GM21447 (cell line): ENCODE measurements at regions not wholly inside any gene's neighbourhood (a gene's known extent, or its start where the extent isn't known, plus 50 kb on each side); places are given as distances from the start of the nearest gene placed in this dataset.

Source experiments
- ATAC-seq: cut with Tn5 transposase; IDR thresholded peaks from one replicate; pipeline ENCODE4 v1.9.1; 2021; ENCODE audit not compliant: unreplicated experiment

DNA sequence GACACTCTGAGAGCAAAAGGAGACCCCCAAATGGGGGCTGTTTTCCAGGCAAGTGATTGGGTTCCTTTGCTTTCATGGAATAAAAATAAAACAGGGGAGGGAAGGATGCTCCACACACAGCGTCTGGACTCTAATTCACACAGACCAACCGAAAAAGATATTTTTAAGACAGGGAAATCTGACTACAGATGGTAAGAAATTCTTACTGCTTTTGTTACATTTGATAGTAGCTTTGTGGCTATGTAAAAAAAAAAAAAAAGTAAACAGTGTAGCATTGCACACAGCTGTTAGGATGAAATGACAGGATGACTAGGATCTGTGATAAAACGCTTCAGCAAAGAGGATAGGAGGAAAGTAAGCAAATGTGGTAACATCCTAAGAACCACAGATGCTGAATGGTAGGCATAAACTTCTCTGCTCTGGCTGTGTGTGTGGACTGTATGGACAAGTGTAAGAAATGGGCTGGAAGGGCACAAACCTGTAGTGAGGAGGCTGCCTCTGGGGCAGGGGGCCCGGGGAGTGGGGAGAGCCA, 207.6 kb downstream of the ANAPC1 start:
- no peak for ATAC-seq

DNA sequence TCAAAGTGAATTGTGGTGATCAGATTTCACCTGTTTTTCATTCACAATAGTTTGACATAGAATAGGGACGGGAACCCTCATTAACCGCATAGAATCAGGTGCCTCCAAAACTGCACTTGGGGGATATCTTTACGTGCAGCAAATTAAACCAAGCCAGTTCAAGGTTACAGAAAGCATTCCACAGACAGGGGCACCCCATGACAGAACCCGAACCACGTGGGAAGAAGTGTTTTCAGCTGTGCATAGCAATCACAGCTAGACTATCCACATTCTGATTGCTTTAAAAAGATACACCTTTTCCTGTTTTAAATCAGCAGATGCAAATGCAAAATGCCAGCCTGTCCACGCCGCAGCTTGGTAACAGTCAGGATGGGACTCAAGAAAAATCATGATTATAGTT, 205.8 kb downstream of the ANAPC1 start:
- no peak for ATAC-seq

DNA sequence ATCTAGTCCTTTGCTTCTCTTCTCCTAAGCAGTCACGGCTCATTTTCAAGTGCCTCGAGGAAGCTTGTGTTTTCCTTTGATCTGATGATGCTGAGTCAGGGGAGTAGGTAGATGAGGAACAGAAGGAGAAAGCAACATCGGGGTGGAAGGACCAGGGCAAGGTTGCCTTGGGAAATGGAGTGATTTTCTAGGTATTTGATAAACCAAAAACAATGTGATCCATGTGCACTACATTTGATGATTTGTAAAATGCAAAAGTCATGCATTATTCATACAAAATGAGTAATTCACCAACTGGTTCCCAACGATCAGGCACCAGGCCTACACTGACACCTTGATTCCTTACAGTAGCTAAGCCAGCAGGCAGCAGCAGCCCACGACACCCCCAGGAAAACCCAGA, 205.3 kb downstream of the ANAPC1 start:
- no peak for ATAC-seq

DNA sequence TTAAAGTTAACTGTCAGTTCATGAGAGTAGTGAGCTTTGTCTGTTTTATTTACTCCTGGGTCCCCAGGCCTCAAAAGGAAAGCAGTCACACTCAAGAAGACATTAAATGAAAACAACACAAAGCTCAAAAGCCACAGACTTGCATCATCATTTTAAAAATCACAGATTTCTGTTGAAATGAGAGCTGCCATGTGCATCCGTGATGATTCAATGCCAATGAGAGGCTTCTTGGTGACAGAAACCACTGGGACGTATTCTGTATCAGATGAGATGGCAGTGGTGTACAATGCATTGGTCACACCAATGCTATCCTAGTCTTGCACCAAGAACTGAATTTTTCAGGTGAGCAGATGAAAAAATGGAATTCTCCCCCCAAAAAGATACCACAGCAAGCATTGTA, 204.8 kb downstream of the ANAPC1 start:
- no peak for ATAC-seq

DNA sequence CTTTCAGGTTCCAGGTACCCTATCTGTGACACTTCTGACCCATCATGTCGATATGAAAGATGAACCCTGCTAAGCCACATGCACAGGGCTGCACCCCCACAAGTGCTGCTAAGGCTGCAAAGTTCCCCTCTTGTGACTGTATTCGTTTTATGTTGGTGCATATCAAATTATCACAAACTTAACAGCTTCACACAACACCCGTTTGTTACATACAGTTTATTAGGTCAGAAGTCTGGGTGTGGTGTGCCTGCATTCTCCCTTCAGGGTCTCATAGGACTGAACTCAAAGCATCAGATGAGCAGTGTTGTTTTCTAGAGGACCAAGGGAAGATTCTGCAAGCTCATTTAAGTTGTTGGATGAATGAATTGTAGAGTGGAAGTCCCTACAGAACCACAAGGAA, 199.4 kb downstream of the ANAPC1 start:
- no peak for ATAC-seq

DNA sequence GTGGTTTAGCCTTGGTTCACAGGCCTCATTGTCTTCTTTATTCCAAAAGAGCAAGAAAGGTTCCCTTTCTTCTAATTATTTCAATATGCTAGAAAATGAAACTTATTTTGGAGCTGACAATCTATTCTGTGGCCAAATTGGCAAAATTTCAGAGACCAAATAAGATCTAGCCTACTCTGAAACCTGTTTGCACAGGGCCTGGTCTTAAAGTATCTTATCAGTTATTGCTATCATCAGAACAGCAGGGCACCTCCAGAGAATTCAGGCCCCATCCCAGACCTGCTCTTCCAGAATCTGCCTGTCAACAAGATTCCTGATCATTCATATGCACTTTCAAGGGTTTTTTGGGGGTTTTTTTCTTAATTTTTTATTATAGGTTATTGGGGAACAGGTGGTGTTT, 198.7 kb downstream of the ANAPC1 start:
- ATAC-seq: no peak

DNA sequence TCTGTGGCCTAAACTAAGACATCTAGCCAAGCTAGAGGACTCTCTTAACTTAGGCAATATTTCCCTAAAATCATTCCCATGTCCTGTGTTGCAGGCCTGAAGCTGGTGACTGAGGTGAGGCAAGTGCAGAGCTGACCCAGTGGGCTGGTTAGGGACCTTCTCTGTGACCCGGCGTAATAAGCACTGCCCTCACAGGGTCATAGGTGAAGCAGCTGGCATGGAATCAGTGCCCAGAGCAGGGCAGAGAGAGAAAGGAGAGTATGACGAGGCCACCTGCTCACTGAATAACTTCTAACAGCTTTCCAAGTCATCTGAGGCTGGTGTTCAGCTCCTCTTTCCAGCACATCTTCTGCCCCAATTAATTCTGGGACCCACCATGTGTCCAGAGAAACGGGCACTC, 197.0 kb downstream of the ANAPC1 start:
- no peak for ATAC-seq

DNA sequence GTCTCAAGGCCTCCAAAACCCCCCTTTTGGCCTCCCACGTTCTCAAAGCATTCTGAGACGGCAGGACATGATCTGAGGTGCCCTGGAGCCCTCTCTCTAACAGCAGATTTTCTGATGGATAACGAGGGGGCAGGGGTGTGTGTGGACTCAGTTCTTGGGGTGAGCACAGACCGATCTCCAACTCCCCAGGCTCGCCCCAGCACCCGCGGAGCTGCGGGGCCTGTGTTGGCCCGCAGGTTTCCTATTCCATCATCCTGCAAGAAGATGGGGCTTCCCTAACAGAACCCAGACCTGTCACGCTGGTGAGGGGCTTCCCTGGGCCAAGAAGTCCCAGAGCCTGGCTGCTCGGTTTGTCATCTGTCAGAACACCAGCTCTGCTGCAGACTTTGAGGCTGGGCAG, 196.1 kb downstream of the ANAPC1 start:
- ATAC-seq: no peak

DNA sequence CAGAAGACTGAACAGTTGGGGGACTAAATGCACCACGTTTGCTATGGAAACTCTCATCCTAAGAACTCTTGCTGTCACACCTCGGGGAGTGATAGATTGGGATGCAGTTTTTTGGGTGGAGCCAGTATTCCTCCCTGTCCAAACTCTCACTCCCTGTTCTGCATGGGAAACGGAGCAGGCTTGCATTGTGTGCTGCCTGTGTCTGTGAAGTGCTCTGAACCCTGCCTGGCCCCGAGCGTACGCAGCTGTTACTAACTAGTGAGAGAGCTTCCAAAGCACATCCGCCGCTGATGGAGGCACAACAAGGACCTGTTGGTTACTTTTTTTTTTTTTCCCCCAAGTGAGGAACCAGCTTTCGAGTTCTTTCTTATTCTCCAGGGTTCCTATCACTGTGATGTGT, 195.5 kb downstream of the ANAPC1 start:
- ATAC-seq: no peak

DNA sequence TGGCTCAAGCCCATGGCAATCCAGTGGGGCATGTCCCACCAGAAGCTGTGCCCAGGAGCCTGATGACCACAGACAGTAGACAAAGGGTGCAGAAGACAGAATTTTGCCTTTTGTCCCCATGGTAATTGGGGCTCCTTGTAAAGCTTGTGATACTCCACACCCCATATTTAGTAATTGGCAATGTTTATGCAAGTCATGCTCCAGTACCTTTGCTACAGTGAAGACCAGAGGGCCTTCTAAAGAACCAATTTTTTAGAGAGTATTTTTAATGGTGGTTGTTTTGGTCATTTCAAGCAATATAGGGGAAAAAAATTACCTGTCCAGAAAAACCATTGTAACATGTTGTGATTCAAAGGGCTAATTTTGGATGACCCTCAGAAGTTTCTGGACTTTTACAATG, 194.8 kb downstream of the ANAPC1 start:
- no peak for ATAC-seq

DNA sequence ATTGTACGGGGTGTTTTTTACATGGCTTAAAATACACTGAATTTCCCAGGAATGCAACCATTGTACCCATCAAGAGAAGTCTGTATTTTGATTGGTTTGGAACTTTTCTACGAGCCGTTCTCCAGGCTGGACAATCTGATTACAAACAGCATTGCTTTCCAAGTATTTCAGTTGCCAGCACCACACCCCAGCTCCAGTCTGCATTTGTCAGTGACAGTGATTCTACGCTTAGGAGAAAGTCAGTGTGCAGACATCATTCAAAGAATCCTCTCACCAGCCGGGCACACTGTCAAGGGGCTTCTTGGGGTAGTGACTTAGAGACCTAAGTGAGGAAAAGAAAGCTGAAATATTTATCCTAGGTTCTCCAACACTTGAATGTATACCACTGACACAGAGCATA, 194.1 kb downstream of the ANAPC1 start:
- ATAC-seq: no peak

DNA sequence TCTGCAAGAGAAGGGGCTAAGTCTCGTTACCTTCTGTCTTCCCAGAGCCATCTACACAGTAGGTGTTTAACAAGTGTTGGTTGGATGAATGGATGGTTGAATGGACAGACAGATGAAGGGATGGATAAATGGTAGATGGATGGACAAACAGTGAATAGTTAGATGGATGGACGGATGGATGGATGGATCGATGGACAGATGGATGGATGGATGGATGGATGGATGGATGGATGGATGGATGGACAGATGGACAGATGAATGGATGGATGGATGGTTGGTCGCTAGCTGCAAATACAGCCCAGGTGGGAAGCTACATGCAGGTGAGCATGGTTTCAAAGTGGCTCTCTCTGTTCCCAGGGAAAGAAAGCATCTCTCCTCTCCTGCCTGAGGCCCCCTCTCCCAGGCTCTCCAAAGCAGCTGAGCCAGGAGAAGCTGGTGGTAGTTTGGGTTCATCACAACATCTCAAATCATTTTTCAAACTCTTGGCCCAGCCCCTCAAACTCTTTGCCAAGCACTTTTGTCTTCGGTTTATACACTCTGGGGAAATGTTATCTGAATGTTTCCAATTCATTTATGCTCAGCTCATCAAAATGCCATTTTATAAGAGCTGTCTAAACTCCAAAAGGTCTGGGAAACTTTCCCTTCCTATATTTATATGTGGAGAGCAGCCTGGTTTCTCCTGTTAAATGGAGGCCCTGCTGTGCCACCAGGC, 192.7 kb downstream of the ANAPC1 start:
- ATAC-seq: no peak

DNA sequence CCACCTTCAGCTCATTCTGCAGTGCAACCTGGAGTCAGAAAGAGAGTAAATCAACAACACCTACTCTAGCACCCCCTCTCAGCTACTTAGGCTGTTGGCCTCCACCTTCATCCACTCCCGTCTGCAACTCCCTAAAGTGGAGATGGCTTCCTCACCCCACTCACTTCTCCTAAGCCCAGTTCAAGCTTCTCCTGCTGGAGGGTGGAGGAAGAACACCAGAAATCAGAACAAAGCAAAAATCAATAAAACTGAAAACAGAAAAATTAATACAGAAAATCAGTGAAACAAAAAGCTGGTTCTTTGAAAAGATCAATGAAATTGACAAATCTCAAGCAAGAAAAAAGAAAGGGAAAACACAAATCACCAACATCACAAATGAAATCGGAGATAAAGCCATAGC, 191.7 kb downstream of the ANAPC1 start:
- no peak for ATAC-seq

DNA sequence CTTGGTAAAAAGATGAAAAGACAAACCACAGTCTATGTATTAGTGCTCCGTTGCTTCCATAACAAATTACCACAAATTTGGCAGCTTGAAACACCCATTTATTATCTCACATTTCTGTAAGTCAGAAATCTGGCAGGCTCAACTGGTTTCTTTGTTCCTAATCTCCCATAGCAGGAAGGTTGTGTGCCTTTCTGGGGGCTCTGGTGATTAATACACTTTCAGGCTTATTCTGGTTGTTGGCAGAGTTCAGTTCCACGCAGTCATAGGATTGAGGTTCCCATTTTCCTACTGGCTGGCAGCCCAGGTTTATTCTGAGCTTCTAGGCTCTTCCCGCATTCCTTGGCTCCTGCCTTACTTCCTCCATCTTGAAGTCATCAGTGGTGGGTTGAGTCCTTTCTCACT, 189.3 kb downstream of the ANAPC1 start:
- no peak for ATAC-seq

DNA sequence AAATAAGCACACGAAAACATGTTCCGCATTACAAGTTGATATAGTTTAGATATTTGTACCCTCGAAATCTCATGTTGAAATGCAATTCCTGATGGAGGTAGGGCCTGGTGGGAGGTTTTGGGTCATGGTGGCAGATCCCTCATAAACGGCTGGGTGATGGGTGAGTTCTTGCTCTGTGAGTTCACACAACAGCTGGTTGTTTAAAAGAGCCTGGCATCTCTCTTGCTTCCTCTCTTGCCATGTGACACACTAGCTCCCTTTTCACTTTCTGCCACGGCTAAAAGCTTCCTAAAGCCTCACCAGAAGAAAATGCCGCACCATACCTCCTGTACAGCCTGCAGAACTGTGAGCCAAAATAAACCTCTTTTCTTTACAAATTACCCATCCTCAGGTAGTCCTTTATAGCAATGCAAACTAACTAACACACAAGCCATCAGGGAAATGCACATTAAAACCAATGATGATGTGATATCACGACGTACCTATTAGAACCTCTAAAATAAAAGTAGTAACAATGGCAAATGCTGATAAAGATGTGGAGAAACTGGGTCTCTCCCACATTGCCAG, 188.5 kb downstream of the ANAPC1 start:
- ATAC-seq: no peak

DNA sequence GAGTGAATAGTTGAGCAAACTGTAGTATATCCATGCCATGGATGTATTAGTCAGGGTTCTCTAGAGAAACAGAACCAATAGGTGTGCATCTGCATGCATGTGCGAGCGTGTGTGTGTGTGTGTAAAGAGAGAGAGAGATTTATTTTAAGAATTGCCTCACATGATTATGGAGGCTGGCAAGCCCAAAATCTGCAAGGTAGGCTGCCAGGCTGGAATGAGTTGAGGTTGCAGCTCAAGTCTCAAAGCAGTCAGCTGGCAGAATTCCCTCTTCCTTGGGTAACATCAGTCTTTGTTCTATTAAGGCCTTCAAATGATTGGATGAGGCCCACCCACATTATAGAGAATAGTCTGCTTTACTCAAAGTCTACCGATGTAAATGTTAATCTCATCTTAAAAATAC, 187.8 kb downstream of the ANAPC1 start:
- ATAC-seq: no peak

DNA sequence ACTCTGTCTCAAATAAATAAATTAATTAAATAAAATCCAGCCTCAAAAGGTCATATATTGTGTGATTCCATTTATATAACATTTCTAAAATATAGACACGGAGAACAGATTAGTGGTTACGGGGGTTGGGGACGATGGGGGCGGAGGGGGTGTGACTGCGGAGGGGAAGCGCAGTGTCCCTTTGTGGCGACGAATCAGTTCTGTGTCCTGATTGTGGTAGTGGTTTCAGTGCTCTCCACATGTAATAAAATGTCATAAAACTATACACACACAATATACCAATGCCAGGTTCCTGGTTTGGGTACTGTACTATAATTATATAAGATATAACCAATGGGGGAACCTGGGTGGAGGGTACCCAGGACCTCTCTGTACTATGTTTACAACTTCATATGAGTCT, 186.4 kb downstream of the ANAPC1 start:
- ATAC-seq: no peak

DNA sequence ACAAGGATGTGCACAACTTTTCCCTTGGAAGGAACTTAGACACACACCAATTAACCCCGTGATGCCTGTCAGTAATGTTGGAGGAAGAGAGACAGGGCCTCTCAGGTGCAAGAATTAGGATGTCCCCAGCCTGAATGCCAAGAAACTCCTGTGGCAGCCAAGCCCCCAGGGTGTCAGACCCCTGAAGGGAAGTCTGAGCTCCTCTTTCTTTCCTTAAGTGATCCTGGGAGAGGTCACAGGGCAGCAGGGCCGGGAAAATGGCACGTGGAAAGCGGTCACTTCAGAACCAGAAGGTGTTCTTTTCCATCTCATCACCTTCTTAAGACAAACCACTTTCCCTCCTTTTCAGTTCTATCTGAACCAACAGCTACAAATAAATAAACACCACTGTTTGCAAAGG, 185.9 kb downstream of the ANAPC1 start:
- ATAC-seq: no peak

DNA sequence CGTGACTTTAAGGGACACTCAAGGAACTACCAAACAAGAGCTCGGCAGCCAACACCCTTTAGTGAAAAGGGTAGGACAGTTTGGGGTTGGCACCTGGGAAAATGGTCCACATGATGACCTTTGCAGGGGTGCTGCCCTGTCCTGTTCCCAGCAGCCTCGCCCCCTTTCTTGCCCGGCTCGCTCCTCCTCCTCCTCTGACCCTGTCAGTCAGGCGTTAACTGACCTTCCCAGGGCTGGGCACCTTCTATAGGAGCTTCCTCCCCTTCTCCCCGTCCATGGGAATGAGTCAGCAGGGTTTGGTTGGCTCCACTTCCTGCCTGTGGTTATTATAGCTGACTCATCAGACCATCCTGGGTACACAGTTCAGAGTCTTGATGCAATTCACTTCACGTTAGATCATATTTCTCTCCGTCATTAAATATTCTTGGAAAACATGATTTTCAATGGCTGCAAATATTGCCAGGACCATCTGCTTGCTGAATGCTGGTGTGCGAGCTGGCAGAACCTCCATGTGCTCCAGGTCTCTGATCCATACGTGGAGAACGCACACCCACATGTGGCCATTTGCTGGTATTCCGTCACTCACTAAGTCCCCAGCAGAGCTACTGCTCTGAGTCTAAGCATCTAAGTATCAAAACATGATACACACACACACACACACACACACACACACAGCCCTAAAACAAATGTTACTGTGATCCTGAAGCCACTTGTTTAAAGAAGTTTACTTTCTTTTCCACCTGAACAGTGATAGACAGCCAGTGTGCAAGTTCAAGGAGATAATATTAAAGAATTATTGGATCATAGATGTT, 185.0 kb downstream of the ANAPC1 start:
- ATAC-seq: peak; percentile 66

DNA sequence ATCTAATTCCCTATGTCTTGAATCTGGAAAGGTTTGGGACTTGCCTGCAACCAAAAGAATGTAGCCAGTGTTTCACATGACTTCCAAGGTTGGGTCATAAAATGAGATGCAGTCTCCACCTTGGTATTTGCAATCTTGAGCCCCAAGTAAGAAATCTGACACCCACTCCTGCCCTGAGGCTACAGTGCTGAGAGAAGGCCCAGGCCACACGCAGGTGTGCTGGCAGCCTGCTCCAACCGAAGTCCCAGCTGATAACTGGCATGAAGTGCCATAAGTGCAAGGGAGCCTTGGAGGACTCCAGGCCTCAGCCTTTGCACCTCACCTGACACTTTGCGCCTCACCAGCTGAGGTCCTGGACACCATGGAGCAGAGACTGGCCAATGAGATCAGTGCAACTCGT, 182.7 kb downstream of the ANAPC1 start:
- ATAC-seq: no peak

DNA sequence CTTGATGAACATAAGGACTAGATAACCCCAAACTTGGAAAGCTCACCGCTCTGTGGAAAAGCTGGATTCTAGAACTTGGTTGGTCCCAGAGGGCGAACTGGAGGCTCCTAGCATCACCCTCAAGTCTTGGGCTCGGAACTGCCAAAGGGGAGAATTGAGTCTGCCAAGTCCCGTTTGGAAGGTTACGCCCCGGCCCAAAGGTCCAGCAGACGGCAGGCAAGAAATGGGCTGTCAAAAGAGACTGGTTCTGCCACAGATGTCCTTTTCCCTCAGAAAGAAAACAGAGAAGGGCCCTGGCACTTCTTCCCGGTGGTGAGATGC, 182.2 kb downstream of the ANAPC1 start:
- ATAC-seq: no peak

DNA sequence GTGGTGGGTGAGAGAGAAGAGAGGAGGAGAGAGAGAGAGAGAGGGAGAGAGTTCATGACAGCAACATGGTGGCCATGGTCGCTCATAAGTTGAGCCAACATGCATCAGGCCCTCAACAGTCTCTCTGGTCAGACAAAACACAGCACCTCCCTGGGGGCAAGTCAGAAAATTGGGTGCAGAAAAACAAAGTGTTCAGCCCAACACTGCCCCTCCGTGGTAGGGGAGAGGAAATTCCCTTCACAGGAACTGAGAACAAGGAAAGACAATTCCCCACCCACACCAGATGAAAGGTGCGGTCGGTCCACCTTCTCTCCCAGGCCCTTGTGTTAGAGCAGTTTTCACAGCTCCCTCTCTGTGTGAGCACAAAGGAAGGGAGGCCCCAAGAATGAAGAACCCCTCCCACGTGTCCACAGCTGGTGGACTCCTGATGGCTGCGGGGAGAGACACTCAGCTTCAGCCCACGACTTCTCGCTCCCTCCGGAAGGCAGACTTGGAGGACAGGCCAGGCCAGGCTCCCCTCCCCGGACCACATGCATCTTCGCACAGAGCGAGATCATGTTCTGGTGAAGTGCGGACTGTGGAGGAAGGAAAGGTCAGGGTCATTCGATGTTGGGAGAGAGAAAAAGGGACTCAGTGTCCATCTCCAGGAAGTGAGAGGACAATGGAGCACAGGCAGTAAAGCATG, 181.7 kb downstream of the ANAPC1 start:
- ATAC-seq: no peak
